GM12878 (cell line): ENCODE measurements at regions not wholly inside any gene's neighbourhood (a gene's known extent, or its start where the extent isn't known, plus 50 kb on each side); places are given as distances from the start of the nearest gene placed in this dataset.

ENCODE experiments used
- ATAC-seq: fragments of 200-7000 bp; cut with Tn5 transposase; 3 replicates; pipeline ENCODE4 v1.9.1; 2020; ENCODE audit warnings: mild to moderate bottlenecking, moderate library complexity
- BruUV-seq: library from RNA; stranded (reverse); fragments of 400-500 nt; replicated peaks from 2 replicates; lab custom pipeline; 2021; lab: Mats Ljungman, UMichigan
- CTCF ChIA-PET: fragments of 300-600 bp; sonication (Branson Sonifier 250); formaldehyde crosslinking; extraction: SDS; loops from one replicate; lab custom pipeline; 2021; ENCODE audit warnings: inconsistent platforms; lab: Yijun Ruan, JAX
- POLR2A ChIA-PET: fragments of 350-600 bp; formaldehyde crosslinking; extraction: SDS; loops from one replicate; lab custom pipeline; 2021; ENCODE audit warnings: inconsistent platforms; lab: Charles Lee
- RAD21 ChIA-PET: fragments of 300-600 bp; sonication (Branson Sonifier 250); formaldehyde crosslinking; loops from one replicate; lab custom pipeline; 2023; ENCODE audit warnings: antibody characterized with exemption; ENCODE audit not compliant: unreplicated experiment; lab: Charles Lee
- SMC1A ChIA-PET: fragments of 300-600 bp; sonication (Branson Sonifier 250); formaldehyde crosslinking; loops from one replicate; lab custom pipeline; 2023; ENCODE audit not compliant: unreplicated experiment, uncharacterized antibody; lab: Charles Lee
- DNase-seq: peaks from one replicate; pipeline ENCODE4 v3.0.0-alpha.2; 2011; ENCODE audit warnings: low read depth, low spot score
- FAIRE-seq: peaks from 3 replicates; lab custom pipeline; 2011; peaks lifted over from hg19 to GRCh38; lab: Jason Lieb, UNC
- H2AFZ ChIP-seq: 2 replicates; pipeline ENCODE4 v1.6.0; 2011; ENCODE audit warnings: low read depth, low read length, control low read depth; ENCODE audit not compliant: control insufficient read depth
- H3K27ac ChIP-seq: 2 replicates; pipeline ENCODE4 v1.5.1; 2011; ENCODE audit warnings: control low read depth; ENCODE audit not compliant: control insufficient read depth, insufficient read depth
- H3K27me3 ChIP-seq, 2 experiments: replicated peaks in 1 of 2; 2 replicates each; pipeline versions ENCODE4 v1.6.0 to v1.6.1; 2011; ENCODE audit warnings: low read length in 1 of 2; ENCODE audit not compliant: control insufficient read depth in 2 of 2, insufficient read depth in 2 of 2
- H3K36me3 ChIP-seq, 2 experiments: 2 replicates each; pipeline ENCODE4 v1.5.1; 2011; ENCODE audit warnings: low read length in 1 of 2; ENCODE audit not compliant: control insufficient read depth in 2 of 2, insufficient read depth in 2 of 2
- H3K4me1 ChIP-seq: 2 replicates; pipeline ENCODE4 v1.6.1; 2011; ENCODE audit warnings: mild to moderate bottlenecking, low read length, moderate library complexity, mixed read lengths; ENCODE audit not compliant: control insufficient read depth, insufficient read depth
- H3K4me2 ChIP-seq: 2 replicates; pipeline ENCODE4 v1.6.0; 2011; ENCODE audit warnings: control low read depth; ENCODE audit not compliant: control insufficient read depth, insufficient read depth
- H3K4me3 ChIP-seq: fragments of 200-600 bp; sonication (generic); 2 replicates; pipeline ENCODE4 v1.5.1; 2016
- H3K79me2 ChIP-seq: 2 replicates; pipeline ENCODE4 v1.6.0; 2011; ENCODE audit warnings: low read length; ENCODE audit not compliant: control insufficient read depth, insufficient read depth
- H3K9ac ChIP-seq: 2 replicates; pipeline ENCODE4 v1.8.0; 2011; ENCODE audit warnings: low read length, control low read depth, mixed read lengths; ENCODE audit not compliant: control insufficient read depth, insufficient read depth
- H3K9me3 ChIP-seq: replicated peaks from 3 replicates; pipeline ENCODE4 v1.5.1; 2011; ENCODE audit warnings: mild to moderate bottlenecking, low read length; ENCODE audit not compliant: control insufficient read depth, insufficient read depth
- H4K20me1 ChIP-seq: 2 replicates; pipeline ENCODE4 v1.6.0; 2011; ENCODE audit not compliant: control insufficient read depth, insufficient read depth
- ATF7 ChIP-seq: fragments of 450-650 bp; IDR thresholded peaks from 2 replicates; pipeline ENCODE4 v1.6.1; 2016; ENCODE audit warnings: low read depth, mild to moderate bottlenecking
- IRF5 ChIP-seq: fragments of 450-650 bp; IDR thresholded peaks from 2 replicates; pipeline ENCODE4 v1.6.1; 2017; ENCODE audit warnings: borderline replicate concordance
- MTA3 ChIP-seq: IDR thresholded peaks from 2 replicates; pipeline ENCODE4 v1.6.1; 2012; ENCODE audit warnings: low read length, inconsistent platforms, borderline replicate concordance
- NBN ChIP-seq: fragments of 450-650 bp; IDR thresholded peaks from 2 replicates; pipeline ENCODE4 v1.6.1; 2016
- PAX5 ChIP-seq: IDR thresholded peaks from 2 replicates; pipeline ENCODE4 v1.6.1; 2011; ENCODE audit warnings: low read depth, low read length, borderline replicate concordance
- POLR2AphosphoS2 ChIP-seq: IDR thresholded peaks from 2 replicates; pipeline ENCODE4 v1.6.1; 2011; ENCODE audit warnings: low read depth, mild to moderate bottlenecking, low read length, improper control_type of control experiment, moderate library complexity
- STAT1 ChIP-seq: fragments of 450-650 bp; conservative IDR thresholded peaks from 2 replicates; pipeline ENCODE4 v1.6.1; 2014; ENCODE audit warnings: antibody characterized with exemption, mild to moderate bottlenecking
- ZBED1 ChIP-seq: IDR thresholded peaks from 2 replicates; pipeline ENCODE4 v1.6.1; 2016; ENCODE audit warnings: borderline replicate concordance
- ZBTB40 ChIP-seq: fragments of 450-650 bp; IDR thresholded peaks from 2 replicates; pipeline ENCODE4 v1.6.1; 2016; ENCODE audit warnings: mild to moderate bottlenecking, moderate library complexity, borderline replicate concordance
- ZNF217 ChIP-seq: fragments of 450-650 bp; IDR thresholded peaks from 2 replicates; pipeline ENCODE4 v1.6.1; 2017; ENCODE audit warnings: antibody characterized with exemption, mild to moderate bottlenecking
- ZNF24 ChIP-seq: fragments of 450-650 bp; IDR thresholded peaks from 2 replicates; pipeline ENCODE4 v1.6.1; 2017; ENCODE audit warnings: antibody characterized with exemption, mild to moderate bottlenecking
- WGBS: methylation state at CpG from one replicate; pipeline ENCODE4 v1.1.6; 2016; ENCODE audit warnings: low lambda C conversion rate; ENCODE audit not compliant: insufficient replicate concordance, insufficient coverage; ENCODE audit errors: missing lambda C conversion rate; 5-methylcytosine and 5-hydroxymethylcytosine counted together
- in situ Hi-C: fragments of 300-500 bp; cut with MboI; formaldehyde crosslinking; loops from 9 replicates; pipeline ENCODE4 v1.14.3; 2018; ENCODE audit warnings: mixed read lengths
- intact Hi-C: fragments of 100-400 bp; cut with micrococcal nuclease; formaldehyde crosslinking; loops from one replicate; pipeline ENCODE4 v1.14.2; 2022; ENCODE audit not compliant: unreplicated experiment
- TF ChIP-seq, protein P1 (sequence below): fragments of 450-650 bp; IDR thresholded peaks from 2 replicates; pipeline ENCODE4 v1.6.1; 2017; ENCODE audit warnings: low read depth, mild to moderate bottlenecking, moderate library complexity
- TF ChIP-seq, protein P2 (sequence below): IDR thresholded peaks from 2 replicates; pipeline ENCODE4 v1.6.1; 2011; ENCODE audit warnings: borderline replicate concordance, low read depth, mild to moderate bottlenecking, moderate library complexity, mixed read lengths, low read length; ENCODE audit not compliant: insufficient read depth; ENCODE audit errors: extremely low read length
- TF ChIP-seq, protein P3 (sequence below): fragments of 450-650 bp; conservative IDR thresholded peaks from 2 replicates; pipeline ENCODE4 v1.6.1; 2017; ENCODE audit warnings: mild to moderate bottlenecking, moderate library complexity

DNA sequence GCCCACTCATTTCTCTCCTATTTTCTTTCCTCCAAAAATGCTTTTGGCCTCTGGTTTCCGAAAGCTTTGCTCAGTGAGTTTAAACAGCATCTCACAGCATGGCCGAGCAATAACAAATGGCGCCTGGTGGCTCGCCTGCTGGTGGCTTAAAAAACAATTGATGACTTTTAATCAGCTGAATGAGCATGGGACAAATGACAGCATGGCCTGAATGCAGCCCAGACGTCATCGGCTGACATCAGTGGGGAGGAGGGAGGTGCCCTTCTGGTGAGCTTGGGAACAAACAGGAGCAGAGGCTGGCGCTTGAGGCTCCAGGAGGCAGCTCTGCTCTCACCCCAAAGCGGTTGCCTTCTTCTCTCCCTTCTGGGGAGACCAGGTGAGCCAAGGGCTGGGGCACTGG lies 286.4 kb downstream of the BCOR start:
- H3K9ac ChIP-seq = no peak overlapping the region
- ChIA-PET CTCF (interaction anchor here (3.3 kb wide), 1 partner anchor 12 kb away, joined by 8 read pairs; no protein-coding TSS in a partner anchor), SMC1A (no interaction called here)
- TF ChIP-seq, protein P1, sequence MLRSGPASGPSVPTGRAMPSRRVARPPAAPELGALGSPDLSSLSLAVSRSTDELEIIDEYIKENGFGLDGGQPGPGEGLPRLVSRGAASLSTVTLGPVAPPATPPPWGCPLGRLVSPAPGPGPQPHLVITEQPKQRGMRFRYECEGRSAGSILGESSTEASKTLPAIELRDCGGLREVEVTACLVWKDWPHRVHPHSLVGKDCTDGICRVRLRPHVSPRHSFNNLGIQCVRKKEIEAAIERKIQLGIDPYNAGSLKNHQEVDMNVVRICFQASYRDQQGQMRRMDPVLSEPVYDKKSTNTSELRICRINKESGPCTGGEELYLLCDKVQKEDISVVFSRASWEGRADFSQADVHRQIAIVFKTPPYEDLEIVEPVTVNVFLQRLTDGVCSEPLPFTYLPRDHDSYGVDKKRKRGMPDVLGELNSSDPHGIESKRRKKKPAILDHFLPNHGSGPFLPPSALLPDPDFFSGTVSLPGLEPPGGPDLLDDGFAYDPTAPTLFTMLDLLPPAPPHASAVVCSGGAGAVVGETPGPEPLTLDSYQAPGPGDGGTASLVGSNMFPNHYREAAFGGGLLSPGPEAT = no peak
- TF ChIP-seq MTA3 = no peak
- TF ChIP-seq, protein P2, sequence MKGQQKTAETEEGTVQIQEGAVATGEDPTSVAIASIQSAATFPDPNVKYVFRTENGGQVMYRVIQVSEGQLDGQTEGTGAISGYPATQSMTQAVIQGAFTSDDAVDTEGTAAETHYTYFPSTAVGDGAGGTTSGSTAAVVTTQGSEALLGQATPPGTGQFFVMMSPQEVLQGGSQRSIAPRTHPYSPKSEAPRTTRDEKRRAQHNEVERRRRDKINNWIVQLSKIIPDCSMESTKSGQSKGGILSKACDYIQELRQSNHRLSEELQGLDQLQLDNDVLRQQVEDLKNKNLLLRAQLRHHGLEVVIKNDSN = no peak
- TF ChIP-seq IRF5 = no peak
- no peak for TF ChIP-seq STAT1
- TF ChIP-seq NBN = no peak
- TF ChIP-seq PAX5 = no peak
- no peak for TF ChIP-seq ZBED1
- TF ChIP-seq ZNF24 = no peak
- no peak for TF ChIP-seq ZBTB40
- TF ChIP-seq ATF7 = no peak
- no peak for TF ChIP-seq POLR2AphosphoS2
- TF ChIP-seq, protein P3, sequence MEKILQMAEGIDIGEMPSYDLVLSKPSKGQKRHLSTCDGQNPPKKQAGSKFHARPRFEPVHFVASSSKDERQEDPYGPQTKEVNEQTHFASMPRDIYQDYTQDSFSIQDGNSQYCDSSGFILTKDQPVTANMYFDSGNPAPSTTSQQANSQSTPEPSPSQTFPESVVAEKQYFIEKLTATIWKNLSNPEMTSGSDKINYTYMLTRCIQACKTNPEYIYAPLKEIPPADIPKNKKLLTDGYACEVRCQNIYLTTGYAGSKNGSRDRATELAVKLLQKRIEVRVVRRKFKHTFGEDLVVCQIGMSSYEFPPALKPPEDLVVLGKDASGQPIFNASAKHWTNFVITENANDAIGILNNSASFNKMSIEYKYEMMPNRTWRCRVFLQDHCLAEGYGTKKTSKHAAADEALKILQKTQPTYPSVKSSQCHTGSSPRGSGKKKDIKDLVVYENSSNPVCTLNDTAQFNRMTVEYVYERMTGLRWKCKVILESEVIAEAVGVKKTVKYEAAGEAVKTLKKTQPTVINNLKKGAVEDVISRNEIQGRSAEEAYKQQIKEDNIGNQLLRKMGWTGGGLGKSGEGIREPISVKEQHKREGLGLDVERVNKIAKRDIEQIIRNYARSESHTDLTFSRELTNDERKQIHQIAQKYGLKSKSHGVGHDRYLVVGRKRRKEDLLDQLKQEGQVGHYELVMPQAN = no peak
- TF ChIP-seq ZNF217 = no peak

More for the DNA sequence above, 286.4 kb downstream of the BCOR start:
- Histone ChIP-seq H3K4me3 (no peak overlapping the region), H3K36me3 (no peaks in the 10 kb centered on the region), H4K20me1 (no peaks in the 10 kb centered on the region), H3K27me3 (no peaks in the 10 kb centered on the region; a peak in 2 of 4 replicates), H3K79me2 (no peaks in the 10 kb centered on the region), H3K4me2 (no peak overlapping the region), H3K27ac (no peak overlapping the region), H2AFZ (no peak overlapping the region), H3K4me1 (peaks cover 15% of the 10 kb centered on the region), H3K9me3 (no peaks in the 10 kb centered on the region)
- no peak for ATAC-seq
- intact Hi-C loops = loop anchor here (5.0 to 10.0 kb wide), 4 partner anchors 203 to 653 kb away; no protein-coding TSS in a partner anchor
- DNase-seq = no peak
- BruUV-seq = no TSS peak
- ChIA-PET POLR2A (no interaction called here), RAD21 (no interaction called here)
- in situ Hi-C loops = no loop called here
- WGBS = 47% methylated on average over 8 of the region's 8 CpGs
- FAIRE-seq = no peak
